Mucosa of stomach (tissue), 1 donor: ENCODE measurements at regions not wholly inside any gene's neighbourhood (a gene's known extent, or its start where the extent isn't known, plus 50 kb on each side); places are given as distances from the start of the nearest gene placed in this dataset.
"Not testable (repeated sequence)": the region's sequence is repeated elsewhere in the genome, so short reads cannot be mapped to it uniquely, and the experiment has no call there.

Source experiments
- H3K27me3 ChIP-seq: one replicate; pipeline ENCODE4 v1.7.0; 2013; ENCODE audit warnings: mild to moderate bottlenecking, low read length; ENCODE audit not compliant: control insufficient read depth, insufficient read depth
- H3K36me3 ChIP-seq: one replicate; pipeline ENCODE4 v1.7.0; 2013; ENCODE audit warnings: low read length; ENCODE audit not compliant: control insufficient read depth, insufficient read depth
- H3K4me1 ChIP-seq: one replicate; pipeline ENCODE4 v1.7.0; 2013; ENCODE audit warnings: mild to moderate bottlenecking, low read length; ENCODE audit not compliant: control insufficient read depth, insufficient read depth
- H3K4me3 ChIP-seq: one replicate; pipeline ENCODE4 v1.7.0; 2013; ENCODE audit warnings: low read length
- H3K9ac ChIP-seq: one replicate; pipeline ENCODE4 v1.7.0; 2013; ENCODE audit warnings: mild to moderate bottlenecking, low read length, moderate library complexity
- H3K9me3 ChIP-seq: one replicate; pipeline ENCODE4 v1.7.0; 2013; ENCODE audit warnings: mild to moderate bottlenecking, low read length, moderate library complexity; ENCODE audit not compliant: control insufficient read depth
- donor health status: Pancreatic carcinoma.

DNA sequence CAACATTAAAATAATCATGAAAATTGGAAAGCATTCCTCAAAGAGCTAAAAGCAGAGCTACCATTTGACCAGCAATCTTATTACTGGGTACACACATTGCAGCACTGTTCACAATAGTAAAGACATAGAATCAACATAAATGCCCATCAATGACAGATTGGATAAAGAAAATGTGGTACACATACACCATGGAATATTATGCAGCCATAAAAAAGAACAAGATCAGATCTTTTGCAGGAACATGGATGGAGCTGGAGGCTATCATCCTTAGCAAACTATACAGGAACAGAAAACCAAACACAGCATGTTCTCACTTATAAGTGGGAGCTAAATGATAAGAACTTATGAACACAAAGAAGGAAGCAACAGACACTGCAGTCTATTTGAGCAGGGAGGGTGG lies 52.8 kb upstream of the UNC5A start:
- not testable (repeated sequence) for H3K4me1 ChIP-seq, H3K4me3 ChIP-seq, H3K36me3 ChIP-seq

More for the DNA sequence above, 52.8 kb upstream of the UNC5A start:
- not testable (repeated sequence) for H3K9ac ChIP-seq, H3K27me3 ChIP-seq, H3K9me3 ChIP-seq
